Activated gamma-delta T cell treated with anti-CD3 and anti-CD28 coated beads, Interleukin-2, amount 50 U/mL, for 16 hours (primary cell): ENCODE measurements at regions not wholly inside any gene's neighbourhood (a gene's known extent, or its start where the extent isn't known, plus 50 kb on each side); places are given as distances from the start of the nearest gene placed in this dataset.
"Not testable (repeated sequence)": the region's sequence is repeated elsewhere in the genome, so short reads cannot be mapped to it uniquely, and the experiment has no call there.

ENCODE experiments used
- DNase-seq: peaks from one replicate; pipeline ENCODE4 v3.0.0-alpha.2; 2020; ENCODE audit warnings: low read depth

DNA sequence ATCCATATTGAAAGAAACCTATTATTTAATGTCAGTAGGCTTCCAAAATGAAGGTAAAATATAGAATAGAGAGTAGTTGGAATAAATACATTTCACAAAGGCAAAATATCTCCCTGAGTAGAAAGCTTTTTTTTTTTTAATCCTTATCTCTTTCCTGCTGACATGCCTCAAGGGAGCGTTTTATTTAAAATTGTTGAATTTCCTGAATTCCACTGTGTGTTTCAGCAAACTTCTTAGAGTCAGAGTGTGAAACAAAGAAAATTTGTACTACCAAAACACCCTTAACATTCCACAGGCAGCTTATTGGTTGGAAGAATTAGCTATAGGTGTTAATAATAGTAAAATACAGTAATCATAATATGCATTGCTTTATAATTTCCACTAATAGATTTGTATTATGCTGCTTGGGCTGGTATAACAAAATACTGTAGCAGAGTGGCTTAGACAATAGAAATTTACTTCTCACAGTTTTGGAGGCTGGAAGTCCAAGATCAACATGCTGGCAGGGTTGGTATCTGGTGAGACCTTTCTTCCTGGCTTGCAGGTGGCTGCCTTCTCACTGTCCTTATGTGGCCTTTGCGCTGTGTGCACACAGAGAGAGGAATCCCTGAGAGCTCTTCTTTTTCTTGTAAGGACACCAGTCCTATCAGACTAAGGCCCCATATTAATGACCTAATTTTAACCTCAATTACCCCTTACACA lies 468.4 kb upstream of the C1orf87 start:
- no peak for DNase-seq

DNA sequence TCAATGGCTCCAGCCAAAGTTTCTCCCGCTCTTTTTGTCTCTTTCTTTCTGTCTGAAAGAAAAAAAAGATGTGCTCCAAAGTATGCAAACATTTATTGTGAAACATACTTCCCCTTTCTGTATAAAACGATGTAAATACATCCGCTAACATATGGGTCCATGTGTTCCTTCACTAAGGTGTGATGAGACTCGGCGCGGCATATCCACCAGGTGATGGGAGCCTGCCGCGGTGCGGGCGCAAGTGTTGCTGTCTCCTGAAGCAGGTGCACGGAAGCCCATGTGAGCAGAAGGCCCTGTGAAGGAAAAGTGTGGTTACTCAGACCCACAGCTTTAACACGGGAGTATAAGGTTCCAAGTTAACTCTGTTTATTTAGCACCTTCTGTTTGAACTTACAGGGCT lies 466.6 kb upstream of the C1orf87 start:
- no peak for DNase-seq

GRCh38 chr1:60535713-60536112 lies 462.1 kb upstream of the C1orf87 start:
- DNase-seq, result no peak

- no peak for DNase-seq
Observed at GRCh38 chr1:60527567-60527966, 454.0 kb upstream of the C1orf87 start.

DNA sequence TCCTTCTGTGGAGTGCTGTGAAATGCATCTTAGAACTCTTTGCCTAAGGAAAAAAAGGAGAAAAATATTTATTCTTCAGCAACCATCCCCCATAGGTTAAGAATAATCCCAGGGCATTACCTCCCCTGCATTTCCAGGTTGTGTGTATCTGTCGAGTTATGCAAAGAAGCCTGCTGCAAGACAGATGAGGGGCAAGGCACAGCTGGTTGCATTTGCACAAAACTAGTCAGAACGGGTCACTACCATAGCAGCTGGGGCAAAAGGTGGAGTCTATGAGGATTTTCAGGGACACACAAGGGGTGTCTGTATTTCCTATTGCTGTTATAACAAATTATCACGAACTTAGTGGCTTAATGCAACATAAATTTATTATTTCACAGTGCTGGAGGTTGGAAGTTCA lies 443.4 kb upstream of the C1orf87 start:
- DNase-seq, result no peak

DNA sequence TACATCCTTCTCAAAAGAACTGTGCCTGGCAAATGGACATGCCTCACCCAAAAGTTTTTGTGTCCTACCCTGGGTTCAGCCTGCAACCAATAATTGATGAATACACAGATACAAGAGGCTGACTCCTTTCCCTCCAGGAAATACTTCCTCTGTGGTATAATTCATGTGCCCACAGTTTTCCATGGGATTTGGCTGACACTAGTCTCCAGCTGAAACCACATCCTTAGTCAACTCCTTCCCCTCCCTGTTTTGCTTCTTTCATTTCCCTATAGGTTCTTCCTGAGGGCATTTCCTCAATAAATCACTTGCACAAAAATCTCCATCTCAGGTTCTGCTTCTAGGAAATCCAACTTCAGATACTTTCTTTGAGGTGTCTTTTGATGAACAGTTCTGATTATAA lies 436.6 kb upstream of the C1orf87 start:
- no peak for DNase-seq

DNA sequence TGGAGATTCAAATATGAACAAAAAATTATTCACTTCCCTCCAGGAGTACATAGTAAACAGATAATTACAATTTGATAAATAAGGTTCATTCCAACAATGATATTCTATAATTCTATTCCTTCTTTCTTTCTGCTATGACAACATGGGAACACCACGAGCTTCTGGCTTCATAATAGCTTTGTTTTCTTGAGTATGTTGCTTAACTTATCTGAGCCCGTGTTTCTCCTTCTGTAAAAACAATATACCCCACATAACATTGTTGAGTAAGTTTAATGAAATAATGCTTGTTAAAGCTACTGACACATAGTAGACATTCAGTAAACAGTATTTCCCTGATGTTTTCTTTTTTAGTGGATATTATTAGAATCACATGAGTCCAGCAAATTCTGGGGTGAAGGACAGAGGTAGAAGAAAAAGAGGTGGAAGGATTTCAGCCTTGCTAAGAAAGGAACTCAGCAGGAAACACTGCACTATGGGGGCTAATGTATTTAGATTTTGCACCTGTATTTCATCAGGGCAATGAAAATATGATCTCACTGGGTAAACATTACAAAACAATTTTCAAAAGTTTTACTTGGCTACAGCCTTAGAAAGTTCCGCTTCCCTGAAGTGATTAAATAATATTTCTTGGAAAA lies 430.8 kb upstream of the C1orf87 start:
- no peak for DNase-seq

DNA sequence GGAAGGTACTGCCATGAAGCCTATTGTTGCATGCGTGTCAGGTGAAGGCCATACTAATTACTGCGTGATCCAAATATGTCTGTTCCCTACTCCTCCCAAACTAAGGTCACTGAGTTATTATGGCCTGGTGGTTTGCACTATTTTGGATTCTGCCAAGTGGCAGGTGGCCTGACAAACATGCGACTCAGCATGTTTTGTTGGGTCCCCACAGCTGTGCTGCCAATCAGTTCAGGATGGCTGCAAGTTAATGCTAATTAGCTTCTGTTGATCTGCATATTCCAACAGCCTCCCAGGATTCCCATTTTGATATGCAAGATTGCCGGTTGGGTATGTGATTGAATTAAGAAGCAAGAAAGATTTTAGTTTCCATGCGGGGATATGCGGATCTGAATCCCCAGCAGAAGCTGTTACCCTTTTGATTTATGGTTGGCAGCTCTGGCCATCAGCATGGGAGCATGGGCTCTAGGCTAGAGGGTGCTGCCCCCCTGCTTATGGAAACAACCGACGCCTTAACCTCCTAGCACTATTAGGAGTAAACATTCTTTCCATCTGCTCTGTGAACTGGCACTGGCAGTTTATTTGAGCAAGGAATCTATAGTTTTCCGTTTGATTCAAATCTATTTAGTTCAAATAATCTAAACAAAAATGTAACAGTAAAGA lies 429.8 kb upstream of the C1orf87 start:
- no peak for DNase-seq

GRCh38 chr1:60502506-60502905 lies 428.9 kb upstream of the C1orf87 start:
- no peak for DNase-seq

DNA sequence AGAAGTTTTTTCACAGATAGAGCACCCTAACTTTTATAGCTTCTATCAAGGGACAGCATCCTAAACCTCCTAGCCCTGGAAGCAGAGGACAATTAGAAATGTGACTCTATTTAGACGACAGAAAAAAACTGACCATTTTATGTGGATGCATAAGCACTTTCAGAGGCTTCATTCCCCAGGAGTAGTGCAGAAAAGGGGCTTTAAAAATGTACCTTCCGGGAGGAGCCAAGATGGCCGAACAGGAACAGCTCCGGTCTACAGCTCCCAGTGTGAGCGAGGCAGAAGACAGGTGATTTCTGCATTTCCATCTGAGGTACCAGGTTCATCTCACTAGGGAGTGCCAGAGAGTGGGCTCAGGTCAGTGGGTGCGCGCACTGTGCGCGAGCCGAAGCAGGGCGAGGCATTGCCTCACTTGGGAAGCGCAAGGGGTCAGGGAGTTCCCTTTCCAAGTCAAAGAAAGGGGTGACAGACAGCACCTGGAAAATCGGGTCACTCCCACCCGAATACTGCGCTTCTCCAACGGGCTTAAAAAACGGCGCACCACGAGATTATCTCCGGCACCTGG lies 416.4 kb upstream of the C1orf87 start:
- DNase-seq, result not testable (repeated sequence)

GRCh38 chr1:60488847-60489246 lies 415.3 kb upstream of the C1orf87 start:
- DNase-seq, result no peak

- DNase-seq, result no peak
Observed at GRCh38 chr1:60487565-60488345, 414.2 kb upstream of the C1orf87 start.

GRCh38 chr1:60483509-60483908 lies 409.9 kb upstream of the C1orf87 start:
- DNase-seq, result no peak

- DNase-seq, result no peak
Observed at GRCh38 chr1:60470246-60470645, 396.7 kb upstream of the C1orf87 start.

GRCh38 chr1:60463786-60464185 lies 390.2 kb upstream of the C1orf87 start:
- no peak for DNase-seq

DNA sequence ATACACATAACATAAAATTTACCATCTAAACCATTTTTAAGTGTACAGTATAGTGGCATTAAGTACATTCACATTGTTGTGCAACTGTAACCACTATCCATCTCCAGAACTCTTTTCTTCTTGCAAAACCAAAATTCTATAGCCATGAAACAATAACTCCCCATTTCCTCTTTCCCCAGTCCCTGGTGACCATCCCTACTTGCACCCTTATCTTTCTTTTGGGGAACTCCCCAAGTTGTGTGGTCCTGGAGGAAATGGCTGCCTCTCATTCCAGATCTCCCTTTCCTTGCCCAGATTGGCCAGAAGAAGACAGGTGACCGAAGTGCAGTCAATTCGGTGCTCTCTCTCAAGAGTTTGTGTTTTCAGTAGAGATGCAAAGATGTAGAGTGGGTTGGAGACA lies 389.6 kb upstream of the C1orf87 start:
- no peak for DNase-seq

DNA sequence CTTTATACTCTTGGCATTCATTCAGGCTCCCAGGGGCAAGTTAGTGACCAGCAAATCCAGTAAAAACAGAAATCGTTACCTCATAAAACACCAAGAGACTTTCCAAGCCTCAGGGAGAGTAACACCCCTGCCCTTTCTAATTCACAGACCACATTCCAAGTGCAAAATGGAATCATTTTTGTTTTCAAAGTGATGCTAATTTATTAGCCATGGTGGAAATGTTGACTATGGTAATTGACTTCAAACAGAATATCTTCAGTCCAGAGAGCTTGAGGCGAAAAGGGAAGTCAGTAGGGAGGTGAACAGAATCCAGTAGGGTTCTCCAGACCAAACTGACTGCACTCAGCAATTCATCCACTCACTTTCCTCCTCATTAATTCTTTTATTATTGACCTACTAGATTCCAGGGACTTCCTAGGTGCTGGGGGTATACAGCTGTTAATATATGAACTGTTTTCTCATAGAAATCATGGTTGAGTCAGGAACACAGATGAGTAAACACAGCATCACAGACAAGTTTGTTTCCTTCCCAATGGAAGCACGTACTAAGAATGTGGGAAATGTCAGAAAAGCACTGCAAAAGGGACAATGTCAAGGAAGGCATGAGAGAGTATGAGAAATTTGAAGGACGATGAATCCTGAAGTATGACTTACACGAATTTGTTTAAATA lies 388.5 kb upstream of the C1orf87 start:
- DNase-seq, result no peak

- DNase-seq, result no peak
Observed at GRCh38 chr1:60458111-60458510, 384.5 kb upstream of the C1orf87 start.

- DNase-seq, result no peak
Observed at GRCh38 chr1:60449876-60450275, 376.3 kb upstream of the C1orf87 start.

GRCh38 chr1:60448850-60449249 lies 375.3 kb upstream of the C1orf87 start:
- no peak for DNase-seq

- DNase-seq, result no peak
Observed at GRCh38 chr1:60444680-60445079, 371.1 kb upstream of the C1orf87 start.

DNA sequence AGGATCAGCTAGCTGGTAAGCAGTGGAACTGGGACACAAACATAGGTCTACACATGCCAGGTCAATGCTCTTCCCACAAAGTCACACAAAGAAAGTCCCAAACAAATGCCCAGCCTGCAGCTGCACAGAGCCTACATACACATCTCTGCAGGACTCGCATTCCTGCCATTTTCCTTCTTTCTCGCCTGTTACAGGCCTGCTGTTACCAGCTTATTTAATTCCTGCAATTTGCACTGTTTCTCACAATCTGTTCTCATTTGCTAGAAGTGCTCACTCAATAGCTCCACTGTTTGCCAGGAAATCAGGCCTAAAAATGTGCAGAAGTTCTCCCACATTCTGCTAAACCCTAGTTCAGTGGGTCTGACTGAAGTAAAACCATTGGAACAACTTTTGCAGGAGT lies 362.6 kb upstream of the C1orf87 start:
- no peak for DNase-seq
